ENCODE measurements at regions not wholly inside any gene's neighbourhood (a gene's known extent, or its start where the extent isn't known, plus 50 kb on each side); places are given as distances from the start of the nearest gene placed in this dataset.

DNA sequence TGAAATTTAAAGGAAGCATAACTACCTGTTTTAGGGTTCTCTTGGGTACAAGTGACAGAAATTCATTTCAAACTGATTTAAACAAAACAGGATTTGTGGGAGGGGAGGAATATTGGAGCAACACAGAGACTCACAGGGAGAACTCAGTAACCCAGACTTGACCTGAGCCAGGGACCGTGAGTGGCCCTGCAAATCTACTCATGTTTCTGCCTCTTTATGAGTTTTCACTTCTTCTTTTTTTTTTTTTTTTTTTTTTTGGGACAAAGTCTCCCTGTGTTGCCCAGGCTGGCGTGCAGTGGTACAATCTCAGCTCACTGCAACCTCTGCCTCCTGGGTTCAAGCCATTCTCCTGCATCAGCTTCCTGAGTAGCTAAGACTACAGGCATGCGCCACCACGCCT lies 405.6 kb upstream of the ZNF608 start:
- CTCF ChIA-PET, result interaction anchor here (0.7 kb wide), 1 partner anchor 1691 kb away, joined by 4 read pairs; no protein-coding TSS in a partner anchor

More for the DNA sequence above, 405.6 kb upstream of the ZNF608 start:
- Histone ChIP-seq H3K79me2 (ENCODE audit: control insufficient read depth, insufficient read depth, low read length) (no peaks in the 10 kb centered on the region), H2AFZ (ENCODE audit: low read depth, low read length) (no peak overlapping the region), H3K36me3 (ENCODE audit: control insufficient read depth in 2 of 2, extremely low read depth in 1 of 2, insufficient read depth in 2 of 2, low read length in 2 of 2) (no peaks in the 10 kb centered on the region), H3K9ac (replicated peaks; ENCODE audit: extremely low read depth, insufficient read depth, low read length) (no peak overlapping the region), H4K20me1 (replicated peaks; ENCODE audit: control insufficient read depth, extremely low read depth, insufficient read depth, low read length) (no peaks in the 10 kb centered on the region), H3K27ac (ENCODE audit: insufficient read depth, low read depth, low read length) (no peak overlapping the region), H3K9me1 (replicated peaks; ENCODE audit: control insufficient read depth, extremely low read depth, insufficient read depth, low read length) (no peaks in the 10 kb centered on the region), H3K4me1 (ENCODE audit: control insufficient read depth, extremely low read depth, insufficient read depth, low read length) (peaks cover 5% of the 10 kb centered on the region), H3K4me3 (replicated peaks in 1 of 3; ENCODE audit: insufficient read depth in 1 of 3, low read depth in 1 of 3, low read length in 3 of 3) (no peak overlapping the region), H3K9me3 (replicated peaks; ENCODE audit: control insufficient read depth, insufficient read depth, low read length) (no peaks in the 10 kb centered on the region), H3K4me2 (ENCODE audit: insufficient read depth, low read length) (no peak overlapping the region), H3K27me3 (ENCODE audit: control insufficient read depth in 2 of 2, insufficient read depth in 2 of 2, low read length in 2 of 2) (no peaks in the 10 kb centered on the region)
- FAIRE-seq (no peak), DNase-seq (ENCODE audit: low read depth, low spot score) (no peak)
- dilution Hi-C loops (cut with MboI; ENCODE audit: extremely low pct_ligation_motif_present, low sequenced_read_pairs), result no loop called here
- TF ChIP-seq FOS (IDR thresholded peaks at IDR 0.05; ENCODE audit: borderline replicate concordance, insufficient read depth, low read length), result no peak
- TF ChIP-seq POLR2AphosphoS5 (IDR thresholded peaks at IDR 0.05; ENCODE audit: insufficient read depth, low read depth, low read length), result no peak
- TF ChIP-seq MYC (IDR thresholded peaks at IDR 0.05; ENCODE audit: low read depth, low read length), result no peak
- no peak for TF ChIP-seq GATA2 (IDR thresholded peaks at IDR 0.05; ENCODE audit: insufficient read depth, insufficient read length, low read depth, low read length)
- TF ChIP-seq CTCF (IDR thresholded peaks at IDR 0.05; ENCODE audit: extremely low read depth in 1 of 2, insufficient read depth in 1 of 2, low read depth in 1 of 2, low read length in 2 of 2), result no peak
- BruUV-seq (replicated peaks), result no TSS peak
- POLR2A ChIA-PET, result no interaction called here
- intact Hi-C loops (cut with micrococcal nuclease), result no loop called here

All from endothelial cell of umbilical vein (primary cell).